ENCODE measurements at regions not wholly inside any gene's neighbourhood (a gene's known extent, or its start where the extent isn't known, plus 50 kb on each side); places are given as distances from the start of the nearest gene placed in this dataset.
A peak's percentile ranks its signal among the peaks of the same experiment; 100 is the strongest.

DNA sequence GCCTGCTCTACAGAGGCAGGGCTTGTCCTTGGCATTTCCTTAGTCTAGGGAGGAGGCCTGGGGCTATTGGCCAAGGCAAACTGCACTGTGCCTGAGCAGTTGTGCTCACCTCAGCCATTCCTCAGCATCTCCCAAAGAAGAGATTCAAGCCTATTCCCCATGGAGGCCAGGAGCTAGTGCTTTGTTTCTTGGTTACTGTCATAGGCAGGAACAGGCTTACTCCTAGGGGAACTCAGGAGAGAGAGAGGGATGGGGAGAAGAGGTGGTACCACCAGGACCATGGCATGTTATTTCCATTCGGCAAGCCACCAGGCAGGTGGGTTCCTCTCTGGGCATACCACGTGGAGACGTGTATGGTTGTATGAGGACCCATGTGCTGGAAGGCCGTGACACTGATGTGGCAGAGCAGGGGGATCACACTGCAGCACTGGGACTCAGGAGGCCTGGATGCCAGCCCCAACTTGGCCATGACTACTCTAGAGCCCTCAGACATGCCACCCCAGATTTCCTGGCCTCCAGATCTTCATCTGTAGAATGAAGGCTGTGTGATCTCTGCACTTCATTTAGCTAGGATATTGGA is 233.7 kb downstream of the LOXHD1 start:
- H4K20me1 ChIP-seq (replicated peaks in 1 of 2; ENCODE audit: control insufficient read depth in 1 of 2, insufficient read depth in 2 of 2, low read length in 2 of 2) = no peaks in the 10 kb centered on the region
- CTCF ChIA-PET (ENCODE audit: partially characterized antibody) = interaction anchor here (1.6 to 2.9 kb wide), 2 partner anchors 10 to 15 kb away, joined by 7 to 8 read pairs; no protein-coding TSS in a partner anchor
- no peaks in the 10 kb centered on the region for H3K9me3 ChIP-seq (ENCODE audit: insufficient read depth in 2 of 2, low read depth in 1 of 2, low read length in 1 of 2)
- H3K9ac ChIP-seq (replicated peaks in 1 of 4; ENCODE audit: extremely low read depth in 1 of 4, low read depth in 3 of 4, low read length in 3 of 4) = no peak overlapping the region
- no peak overlapping the region for H2BK15ac ChIP-seq (ENCODE audit: low read length)
- H4K91ac ChIP-seq (replicated peaks; ENCODE audit: insufficient read length, low read length) = no peak overlapping the region
- peaks cover 8 to 22% (median 16%) of the 10 kb centered on the region in 4 experiments for H3K4me1 ChIP-seq (replicated peaks in 1 of 4; ENCODE audit: control insufficient read depth in 3 of 4, insufficient read depth in 4 of 4, low read length in 3 of 4)
- H3K18ac ChIP-seq (ENCODE audit: extremely low read depth, low read length) = no peak overlapping the region
- no peak overlapping the region; the same call in 1 of the 2 replicates for H2BK20ac ChIP-seq (ENCODE audit: low read length)
- no peak overlapping the region for H3K4ac ChIP-seq (replicated peaks; ENCODE audit: insufficient read length, low read depth, low read length)
- no peak overlapping the region for H2BK5ac ChIP-seq (ENCODE audit: low read depth, low read length)
- peak overlapping the region; percentile 10; the same call in 1 of the 2 replicates for H2BK12ac ChIP-seq (ENCODE audit: low read depth, low read length)
- H3K27ac ChIP-seq (ENCODE audit: low read depth, low read length) = no peak overlapping the region
- no peaks in the 10 kb centered on the region for H3K36me3 ChIP-seq (ENCODE audit: control insufficient read depth in 2 of 4, insufficient read depth in 4 of 4, low read length in 3 of 4)
- no peak overlapping the region for H3K14ac ChIP-seq (ENCODE audit: insufficient read length)
- POLR2A ChIA-PET (ENCODE audit: partially characterized antibody) = interaction anchor here (1.0 to 1.4 kb wide), 2 partner anchors 10 kb away, joined by 3 to 4 read pairs; no protein-coding TSS in a partner anchor
- no peaks in the 10 kb centered on the region for H3K79me1 ChIP-seq (ENCODE audit: low read depth, low read length)
- no peaks in the 10 kb centered on the region; a peak in 1 of 4 replicates for H3K79me2 ChIP-seq (ENCODE audit: control insufficient read depth in 1 of 2, insufficient read depth in 2 of 2, low read length in 2 of 2)
- H2AFZ ChIP-seq (ENCODE audit: low read length) = no peak overlapping the region
- DNase-seq (ENCODE audit: low read depth in 1 of 2, low spot score in 2 of 2) (no peak), FAIRE-seq (no peak)
- H2BK120ac ChIP-seq (replicated peaks; ENCODE audit: low read depth, low read length) = no peak overlapping the region
- TF ChIP-seq TBP (IDR thresholded peaks at IDR 0.05; ENCODE audit: low read depth, low read length) = no peak
- TF ChIP-seq HDAC6 (IDR thresholded peaks at IDR 0.05; ENCODE audit: low read depth, low read length) = no peak
- TF ChIP-seq SIN3A (conservative IDR thresholded peaks at IDR 0.05 in 1 of 2, IDR thresholded peaks at IDR 0.05 in 1 of 2; ENCODE audit: low read depth in 1 of 2, low read length in 2 of 2) = no peak
- TF ChIP-seq BRCA1 (IDR thresholded peaks at IDR 0.05; ENCODE audit: low read depth, low read length) = no peak
- TF ChIP-seq JUND (IDR thresholded peaks at IDR 0.05; ENCODE audit: low read length) = no peak
- no peak for TF ChIP-seq POU5F1 (IDR thresholded peaks at IDR 0.05; ENCODE audit: low read depth, low read length)
- TF ChIP-seq TAF1 (IDR thresholded peaks at IDR 0.05; ENCODE audit: low read depth, low read length) = no peak
- TF ChIP-seq KDM5A (IDR thresholded peaks at IDR 0.05; ENCODE audit: low read length) = no peak
- no peak for TF ChIP-seq EGR1 (IDR thresholded peaks at IDR 0.05; ENCODE audit: borderline replicate concordance, low read depth, low read length)
- no peak for TF ChIP-seq PHF8 (conservative IDR thresholded peaks at IDR 0.05; ENCODE audit: low read depth, low read length)
- TF ChIP-seq SP2 (IDR thresholded peaks at IDR 0.05; ENCODE audit: low read length) = no peak
- no peak for TF ChIP-seq SIX5 (IDR thresholded peaks at IDR 0.05; ENCODE audit: low read depth, low read length)
- TF ChIP-seq POLR2A (IDR thresholded peaks at IDR 0.05; ENCODE audit: control extremely low read depth in 1 of 2, low read depth in 2 of 2, low read length in 2 of 2) = no peak
- no peak for TF ChIP-seq RBBP5 (IDR thresholded peaks at IDR 0.05; ENCODE audit: borderline replicate concordance, low read depth, low read length)
- no peak for TF ChIP-seq CHD2 (IDR thresholded peaks at IDR 0.05; ENCODE audit: low read length)
- no peak for TF ChIP-seq KDM1A (IDR thresholded peaks at IDR 0.05; ENCODE audit: borderline replicate concordance, low read length)
- no peak overlapping the region for H3K23ac ChIP-seq (ENCODE audit: insufficient read length)
- no peaks in the 10 kb centered on the region for H3K23me2 ChIP-seq (ENCODE audit: low read depth, low read length)
- H3K27me3 ChIP-seq (replicated peaks in 1 of 4; ENCODE audit: control insufficient read depth in 3 of 4, extremely low read depth in 1 of 4, insufficient read depth in 3 of 4, low read length in 3 of 4) = no peaks in the 10 kb centered on the region; a peak in 1 of 7 replicates
- no peak overlapping the region for H2AK5ac ChIP-seq (ENCODE audit: low read depth, low read length)
- H3K4me2 ChIP-seq (ENCODE audit: insufficient read depth in 1 of 2, low read depth in 2 of 2, low read length in 2 of 2) = no peak overlapping the region
- H3K4me3 ChIP-seq (ENCODE audit: extremely low read depth in 1 of 4, insufficient read depth in 2 of 4, low read depth in 3 of 4, low read length in 4 of 4) = no peak overlapping the region
- H4K5ac ChIP-seq (ENCODE audit: insufficient read length, low read depth, low read length) = no peak overlapping the region
- H3K56ac ChIP-seq (replicated peaks; ENCODE audit: insufficient read length, low read depth, low read length) = no peak overlapping the region
- peak overlapping the region; percentile 20; the same call in 1 of the 2 replicates for H4K8ac ChIP-seq (ENCODE audit: extremely low read depth, insufficient read depth, low read length)
- WGBS, 2 experiments (ENCODE audit: extremely low coverage in 1 of 2, insufficient coverage in 1 of 2, insufficient read length in 1 of 2, insufficient replicate concordance in 2 of 2, low coverage in 1 of 2, low lambda C conversion rate in 2 of 2, missing lambda C conversion rate in 1 of 2) = 87% methylated on average over 4 of the region's 4 CpGs; no CpG with 5 or more reads in 1 of the 2 experiments

Data from H1 (cell line).